HCT116 (cell line): ENCODE measurements at regions not wholly inside any gene's neighbourhood (a gene's known extent, or its start where the extent isn't known, plus 50 kb on each side); places are given as distances from the start of the nearest gene placed in this dataset.

Experiments
- ATAC-seq: fragments of 200-7000 bp; cut with Tn5 transposase; 2 replicates; pipeline ENCODE4 v1.9.1; 2020; ENCODE audit warnings: mild to moderate bottlenecking, moderate library complexity
- BruUV-seq: library from RNA; stranded (reverse); fragments of 400-500 nt; replicated peaks from 2 replicates; lab custom pipeline; 2021; lab: Mats Ljungman, UMichigan
- CTCF ChIA-PET: fragments of 300-600 bp; sonication (Branson Sonifier 250); formaldehyde crosslinking; loops from one replicate; lab custom pipeline; 2021; ENCODE audit warnings: antibody characterized with exemption; lab: Charles Lee
- POLR2A ChIA-PET: fragments of 300-600, 350-600 bp; sonication (Branson Sonifier 250); formaldehyde crosslinking; loops from one replicate; lab custom pipeline; 2021; ENCODE audit warnings: antibody characterized with exemption; lab: Charles Lee
- RAD21 ChIA-PET, 2 experiments: fragments of 300-600 bp; sonication (Branson Sonifier 250); formaldehyde crosslinking; loops; one replicate each; lab custom pipeline; 2023; ENCODE audit warnings: low total read pairs in 2 of 2; ENCODE audit not compliant: uncharacterized antibody in 2 of 2, unreplicated experiment in 2 of 2, low non-redundant PET in 1 of 2; lab: Charles Lee
- DNase-seq: peaks from one replicate; pipeline ENCODE4 v3.0.0-alpha.2; 2010; ENCODE audit warnings: low read depth, low spot score
- H2AFZ ChIP-seq: fragments of 200-600 bp; shearing (Covaris generic), sonication (generic); 2 replicates; pipeline ENCODE4 v1.6.1; 2017; ENCODE audit warnings: low read depth, mixed run types, mixed read lengths, antibody characterized with exemption, low read length; ENCODE audit not compliant: poor library complexity, severe bottlenecking
- H3K27ac ChIP-seq: 2 replicates; pipeline ENCODE4 v1.5.1; 2012; ENCODE audit warnings: low read depth, low read length
- H3K27me3 ChIP-seq: fragments of 200-600 bp; sonication (generic); 2 replicates; pipeline ENCODE4 v1.6.1; 2016; ENCODE audit warnings: mixed run types, low read length, mixed read lengths; ENCODE audit not compliant: insufficient read depth
- H3K36me3 ChIP-seq, 2 experiments: fragments of 200-500 bp in 1 of 2; fragments of 200-600 bp in 1 of 2; sonication (Bioruptor generic) in 1 of 2; sonication (generic) in 1 of 2; 2 replicates each; pipeline versions ENCODE4 v1.5.1 to v1.6.1; 2014 to 2016; ENCODE audit warnings: low read length in 2 of 2, inconsistent platforms in 1 of 2, mixed read lengths in 1 of 2, mixed run types in 1 of 2; ENCODE audit not compliant: insufficient read depth in 2 of 2, control insufficient read depth in 1 of 2
- H3K4me1 ChIP-seq, 2 experiments: fragments of 200-600 bp in 1 of 2; sonication (generic) in 1 of 2; 2 replicates each; pipeline versions ENCODE4 v1.5.1 to v1.6.1; 2012 to 2017; ENCODE audit warnings: low read length in 2 of 2, inconsistent platforms in 1 of 2, mild to moderate bottlenecking in 1 of 2, mixed read lengths in 1 of 2, mixed run types in 1 of 2, moderate library complexity in 1 of 2; ENCODE audit not compliant: insufficient read depth in 2 of 2, control insufficient read depth in 1 of 2
- H3K4me2 ChIP-seq: fragments of 200-600 bp; sonication (generic); 2 replicates; pipeline ENCODE4 v1.6.1; 2017; ENCODE audit warnings: mixed run types, low read length, mixed read lengths
- H3K4me3 ChIP-seq, 2 experiments: fragments of 200-600 bp in 1 of 2; sonication (generic) in 1 of 2; replicated peaks in 1 of 2; 2 replicates each; pipeline ENCODE4 v1.5.1; 2011 to 2016; ENCODE audit warnings: low read length in 2 of 2, control low read depth in 1 of 2, low read depth in 1 of 2, mild to moderate bottlenecking in 1 of 2, mixed read lengths in 1 of 2, mixed run types in 1 of 2
- H3K79me2 ChIP-seq: fragments of 200-600 bp; sonication (generic); 2 replicates; pipeline ENCODE4 v1.6.1; 2017; ENCODE audit warnings: mild to moderate bottlenecking, mixed run types, low read length, moderate library complexity, mixed read lengths; ENCODE audit not compliant: insufficient read depth
- H3K9ac ChIP-seq: fragments of 200-600 bp; sonication (generic); 2 replicates; pipeline ENCODE4 v1.6.1; 2016; ENCODE audit warnings: low read length, mixed read lengths
- H3K9me2 ChIP-seq: fragments of 200-600 bp; sonication (generic), shearing (Covaris generic); 2 replicates; pipeline ENCODE4 v1.6.1; 2017; ENCODE audit warnings: mixed run types, mild to moderate bottlenecking, moderate library complexity; ENCODE audit not compliant: insufficient read depth
- H3K9me3 ChIP-seq, 2 experiments: fragments of 200-500 bp in 1 of 2; fragments of 200-600 bp in 1 of 2; sonication (Bioruptor generic) in 1 of 2; sonication (generic) in 1 of 2; 2 replicates each; pipeline ENCODE4 v1.6.1; 2014 to 2017; ENCODE audit warnings: low read length in 2 of 2, mixed read lengths in 2 of 2, inconsistent platforms in 1 of 2, low read depth in 1 of 2, mild to moderate bottlenecking in 1 of 2, mixed run types in 1 of 2, moderate library complexity in 1 of 2; ENCODE audit not compliant: control insufficient read depth in 1 of 2, insufficient read depth in 1 of 2
- H4K20me1 ChIP-seq: fragments of 200-600 bp; sonication (generic), shearing (Covaris generic); 2 replicates; pipeline ENCODE4 v1.6.1; 2017; ENCODE audit warnings: mixed run types, mild to moderate bottlenecking, moderate library complexity; ENCODE audit not compliant: insufficient read depth
- CBX3 ChIP-seq: IDR thresholded peaks from 2 replicates; pipeline ENCODE4 v1.6.1; 2012; ENCODE audit warnings: low read depth
- ELF1 ChIP-seq: IDR thresholded peaks from 2 replicates; pipeline ENCODE4 v1.6.1; 2012; ENCODE audit warnings: low read depth, borderline replicate concordance
- JUND ChIP-seq: IDR thresholded peaks from 2 replicates; pipeline ENCODE4 v1.6.1; 2012
- SP1 ChIP-seq: IDR thresholded peaks from 2 replicates; pipeline ENCODE4 v1.6.1; 2012; ENCODE audit warnings: low read depth
- intact Hi-C: fragments of 100-400 bp; cut with micrococcal nuclease; formaldehyde crosslinking; loops from 2 replicates; pipeline ENCODE4 v1.10.0; 2022

- no TSS peak for BruUV-seq
- POLR2A ChIA-PET, result no interaction called here
- TF ChIP-seq CBX3, result no peak
- TF ChIP-seq ELF1, result no peak
- no peak for TF ChIP-seq SP1
- TF ChIP-seq, all 23 proteins: peak for 0
- Histone ChIP-seq H4K20me1 (no peaks in the 10 kb centered on the region), H3K4me2 (no peak overlapping the region), H3K27ac (no peak overlapping the region), H3K9ac (no peak overlapping the region), H3K36me3 (no peaks in the 10 kb centered on the region), H2AFZ (no peak overlapping the region), H3K9me3 (no peaks in the 10 kb centered on the region), H3K27me3 (no peaks in the 10 kb centered on the region), H3K4me1 (no peaks in the 10 kb centered on the region), H3K79me2 (no peaks in the 10 kb centered on the region), H3K4me3 (no peak overlapping the region), H3K9me2 (no peaks in the 10 kb centered on the region)
- DNase-seq (no peak), ATAC-seq (no peak)
- intact Hi-C loops, result no loop called here
- CTCF ChIA-PET, result interaction anchor here (1.6 kb wide), 1 partner anchor 24 kb away, joined by 3 read pairs; no protein-coding TSS in a partner anchor
- RAD21 ChIA-PET, result no interaction called here
Measured at GRCh38 chr20:54706581-54706980, 231.2 kb downstream of the DOK5 start.

- intact Hi-C loops, result no loop called here
- RAD21 ChIA-PET, result no interaction called here
- Histone ChIP-seq H3K27me3 (no peaks in the 10 kb centered on the region), H3K9me2 (no peaks in the 10 kb centered on the region), H3K4me1 (no peaks in the 10 kb centered on the region), H3K4me3 (no peak overlapping the region), H3K27ac (no peak overlapping the region), H3K9ac (no peak overlapping the region), H2AFZ (no peak overlapping the region), H3K9me3 (no peaks in the 10 kb centered on the region), H3K4me2 (no peak overlapping the region), H3K79me2 (no peaks in the 10 kb centered on the region), H3K36me3 (no peaks in the 10 kb centered on the region), H4K20me1 (no peaks in the 10 kb centered on the region)
- DNase-seq (no peak), ATAC-seq (no peak)
- no TSS peak for BruUV-seq
- no peak for TF ChIP-seq JUND
- POLR2A ChIA-PET, result no interaction called here
- CTCF ChIA-PET, result interaction anchor here (0.7 kb wide), 1 partner anchor 490 kb away, joined by 4 read pairs; no protein-coding TSS in a partner anchor
Measured at GRCh38 chr20:54704032-54704635, 228.7 kb downstream of the DOK5 start.
